HG03095 (cell line): ENCODE measurements at regions not wholly inside any gene's neighbourhood (a gene's known extent, or its start where the extent isn't known, plus 50 kb on each side); places are given as distances from the start of the nearest gene placed in this dataset.
A peak's percentile ranks its signal among the peaks of the same experiment; 100 is the strongest.

Experiments
- ATAC-seq: cut with Tn5 transposase; IDR thresholded peaks from one replicate; pipeline ENCODE4 v1.9.1; 2021; ENCODE audit warnings: moderate library complexity; ENCODE audit not compliant: unreplicated experiment

GRCh38 chr1:181142096-181142958 lies 53.8 kb downstream of the IER5 start:
- ATAC-seq = peak; percentile 69

- no peak for ATAC-seq
Measured at GRCh38 chr1:181143102-181143859, 54.8 kb downstream of the IER5 start.

GRCh38 chr1:181144238-181144637 lies 55.7 kb downstream of the IER5 start:
- ATAC-seq = no peak

- ATAC-seq = no peak
Measured at GRCh38 chr1:181148636-181149035, 60.1 kb downstream of the IER5 start.

- ATAC-seq = peak; percentile 81
Measured at GRCh38 chr1:181149326-181150125, 61.0 kb downstream of the IER5 start.

- no peak for ATAC-seq
Measured at GRCh38 chr1:181150273-181150672, 61.8 kb downstream of the IER5 start.

GRCh38 chr1:181150842-181151241 lies 62.3 kb downstream of the IER5 start:
- ATAC-seq = no peak

GRCh38 chr1:181151378-181152326 lies 63.2 kb downstream of the IER5 start:
- ATAC-seq = no peak

- peak; percentile 48 for ATAC-seq
Measured at GRCh38 chr1:181152892-181153633, 64.6 kb downstream of the IER5 start.

- ATAC-seq = no peak
Measured at GRCh38 chr1:181153634-181153961, 65.1 kb downstream of the IER5 start.

GRCh38 chr1:181155339-181155738 lies 66.8 kb downstream of the IER5 start:
- ATAC-seq = no peak

GRCh38 chr1:181159451-181160140 lies 71.1 kb downstream of the IER5 start:
- no peak for ATAC-seq

- no peak for ATAC-seq
Measured at GRCh38 chr1:181160322-181160721, 71.8 kb downstream of the IER5 start.

GRCh38 chr1:181160998-181161870 lies 72.7 kb downstream of the IER5 start:
- no peak for ATAC-seq

GRCh38 chr1:181163662-181164061 lies 75.2 kb downstream of the IER5 start:
- ATAC-seq = no peak

GRCh38 chr1:181166377-181167196 lies 78.1 kb downstream of the IER5 start:
- ATAC-seq = peak; percentile 95

- ATAC-seq = no peak
Measured at GRCh38 chr1:181169281-181169865, 80.9 kb downstream of the IER5 start.
